Type B pancreatic cell (in vitro differentiated cells): ENCODE measurements at regions not wholly inside any gene's neighbourhood (a gene's known extent, or its start where the extent isn't known, plus 50 kb on each side); places are given as distances from the start of the nearest gene placed in this dataset.

Experiments used
- DNase-seq: peaks from one replicate; pipeline ENCODE4 v3.0.0; 2021; ENCODE audit warnings: mixed read lengths; ENCODE audit not compliant: unreplicated experiment; ENCODE audit errors: extremely low spot score
- H3K27ac Mint-ChIP-seq: 2 replicates; pipeline ENCODE4 v1.8.0; 2021; ENCODE audit warnings: mild to moderate bottlenecking, mixed read lengths
- H3K27me3 Mint-ChIP-seq: 2 replicates; pipeline ENCODE4 v1.8.0; 2021; ENCODE audit warnings: mixed read lengths
- H3K36me3 Mint-ChIP-seq: 2 replicates; pipeline ENCODE4 v1.8.0; 2021; ENCODE audit warnings: mixed read lengths
- H3K4me1 Mint-ChIP-seq: one replicate; pipeline ENCODE4 v1.8.0; 2021; ENCODE audit warnings: mixed read lengths; ENCODE audit not compliant: unreplicated experiment
- H3K4me3 Mint-ChIP-seq: 2 replicates; pipeline ENCODE4 v1.8.0; 2021; ENCODE audit warnings: mild to moderate bottlenecking, mixed read lengths
- H3K9me3 Mint-ChIP-seq: 2 replicates; pipeline ENCODE4 v1.8.0; 2021; ENCODE audit warnings: mixed read lengths
- TF ChIP-seq, protein P1 (sequence below): fragments of 200-600 bp; sonication (generic); conservative IDR thresholded peaks from 2 replicates; pipeline ENCODE4 v1.5.0; 2021; ENCODE audit warnings: antibody characterized with exemption, mild to moderate bottlenecking

DNA sequence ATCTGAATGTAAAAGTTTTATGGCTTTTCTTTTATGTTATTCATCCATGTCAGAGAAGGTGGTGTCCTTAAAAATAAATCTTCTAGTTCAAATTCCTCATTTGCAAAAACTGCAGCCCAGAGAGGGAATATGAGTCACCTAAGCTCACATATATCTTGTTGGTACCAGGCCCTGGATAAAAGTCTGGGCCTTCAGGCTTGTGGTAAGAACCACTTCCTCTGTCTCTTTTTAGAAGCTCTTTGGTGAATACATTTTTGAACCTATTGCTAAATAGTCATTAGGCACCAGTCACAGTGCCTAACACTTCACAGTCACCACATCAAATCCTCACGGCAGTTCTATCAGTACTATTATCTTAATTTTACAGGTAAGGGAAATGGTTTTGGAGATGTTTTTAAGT is 199.2 kb downstream of the KCNS3 start:
- no peak for DNase-seq
- H3K27ac Mint-ChIP-seq, result no peak overlapping the region
- no peaks in the 10 kb centered on the region for H3K36me3 Mint-ChIP-seq
- TF ChIP-seq, protein P1, sequence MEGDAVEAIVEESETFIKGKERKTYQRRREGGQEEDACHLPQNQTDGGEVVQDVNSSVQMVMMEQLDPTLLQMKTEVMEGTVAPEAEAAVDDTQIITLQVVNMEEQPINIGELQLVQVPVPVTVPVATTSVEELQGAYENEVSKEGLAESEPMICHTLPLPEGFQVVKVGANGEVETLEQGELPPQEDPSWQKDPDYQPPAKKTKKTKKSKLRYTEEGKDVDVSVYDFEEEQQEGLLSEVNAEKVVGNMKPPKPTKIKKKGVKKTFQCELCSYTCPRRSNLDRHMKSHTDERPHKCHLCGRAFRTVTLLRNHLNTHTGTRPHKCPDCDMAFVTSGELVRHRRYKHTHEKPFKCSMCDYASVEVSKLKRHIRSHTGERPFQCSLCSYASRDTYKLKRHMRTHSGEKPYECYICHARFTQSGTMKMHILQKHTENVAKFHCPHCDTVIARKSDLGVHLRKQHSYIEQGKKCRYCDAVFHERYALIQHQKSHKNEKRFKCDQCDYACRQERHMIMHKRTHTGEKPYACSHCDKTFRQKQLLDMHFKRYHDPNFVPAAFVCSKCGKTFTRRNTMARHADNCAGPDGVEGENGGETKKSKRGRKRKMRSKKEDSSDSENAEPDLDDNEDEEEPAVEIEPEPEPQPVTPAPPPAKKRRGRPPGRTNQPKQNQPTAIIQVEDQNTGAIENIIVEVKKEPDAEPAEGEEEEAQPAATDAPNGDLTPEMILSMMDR, result no peak
- no peaks in the 10 kb centered on the region for H3K9me3 Mint-ChIP-seq
- H3K4me1 Mint-ChIP-seq, result no peaks in the 10 kb centered on the region
- H3K4me3 Mint-ChIP-seq, result no peak overlapping the region
- peaks cover 8% of the 10 kb centered on the region for H3K27me3 Mint-ChIP-seq

DNA sequence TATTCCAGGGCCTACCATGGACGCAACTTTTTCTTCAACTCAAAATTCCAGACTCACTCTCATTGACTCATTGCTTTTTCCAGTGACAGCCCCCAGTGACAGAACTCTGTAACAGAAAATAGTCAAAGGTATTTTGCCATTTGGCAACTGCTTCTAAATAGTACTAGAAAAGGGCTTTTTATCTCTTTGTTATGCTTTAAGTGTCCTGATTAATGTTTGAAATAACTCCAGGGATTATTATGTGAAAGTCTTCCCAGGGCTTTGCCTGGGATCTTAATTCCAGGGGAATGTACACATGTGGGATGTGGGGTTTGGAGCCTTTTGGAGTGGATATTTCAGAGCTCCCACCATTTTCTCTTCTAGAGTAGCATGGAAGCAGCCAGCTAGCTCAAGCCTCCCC is 198.8 kb downstream of the KCNS3 start:
- H3K4me1 Mint-ChIP-seq, result no peaks in the 10 kb centered on the region
- TF ChIP-seq, protein P1, result no peak
- peaks cover 11% of the 10 kb centered on the region for H3K27me3 Mint-ChIP-seq
- no peak overlapping the region for H3K27ac Mint-ChIP-seq
- H3K4me3 Mint-ChIP-seq, result no peak overlapping the region
- no peaks in the 10 kb centered on the region for H3K9me3 Mint-ChIP-seq
- no peaks in the 10 kb centered on the region for H3K36me3 Mint-ChIP-seq
- no peak for DNase-seq

DNA sequence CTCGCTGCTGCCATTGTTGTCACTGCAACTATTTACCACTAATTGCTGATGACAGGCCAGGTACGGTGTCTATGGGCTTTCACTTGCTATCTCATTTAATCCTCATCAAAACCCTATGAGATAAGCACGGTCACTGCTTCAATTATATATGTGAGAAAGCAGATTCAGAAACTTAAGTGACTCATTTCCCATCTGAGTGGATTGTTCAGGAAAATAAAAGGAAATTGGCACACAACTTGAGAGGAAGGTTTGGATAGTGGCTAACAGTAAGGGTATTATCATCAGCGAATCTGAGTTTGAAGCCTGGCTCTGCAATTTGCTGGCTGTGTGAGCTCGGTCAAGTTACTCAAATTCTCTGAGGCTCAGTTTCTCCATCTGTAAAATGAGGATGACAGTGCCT is 196.0 kb downstream of the KCNS3 start:
- H3K9me3 Mint-ChIP-seq, result no peaks in the 10 kb centered on the region
- no peak overlapping the region for H3K4me3 Mint-ChIP-seq
- H3K36me3 Mint-ChIP-seq, result no peaks in the 10 kb centered on the region
- H3K27me3 Mint-ChIP-seq, result peaks cover 11% of the 10 kb centered on the region
- H3K4me1 Mint-ChIP-seq, result no peaks in the 10 kb centered on the region
- DNase-seq, result no peak
- no peak overlapping the region for H3K27ac Mint-ChIP-seq
- TF ChIP-seq, protein P1, result no peak

DNA sequence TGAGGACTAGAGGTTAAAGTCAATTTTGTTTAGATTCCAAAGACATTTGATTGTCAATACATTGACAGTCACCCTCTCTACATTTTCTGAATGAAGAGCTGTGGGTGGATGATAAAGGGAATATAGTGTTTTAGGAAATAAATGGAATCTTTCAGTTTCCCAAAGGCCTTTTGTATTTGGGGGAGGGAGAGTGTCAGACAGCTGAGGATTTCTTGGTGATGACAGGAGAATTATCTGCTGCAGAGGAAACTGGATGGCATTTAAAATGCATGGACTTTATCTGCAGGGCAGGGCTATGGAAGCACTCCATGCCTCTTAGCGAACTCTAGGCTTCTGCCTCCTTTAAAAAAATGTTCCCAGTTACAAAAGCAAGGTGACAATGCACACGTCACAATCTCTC is 195.1 kb downstream of the KCNS3 start:
- no peaks in the 10 kb centered on the region for H3K9me3 Mint-ChIP-seq
- no peaks in the 10 kb centered on the region for H3K4me1 Mint-ChIP-seq
- no peak for DNase-seq
- TF ChIP-seq, protein P1, result no peak
- peaks cover 11% of the 10 kb centered on the region for H3K27me3 Mint-ChIP-seq
- H3K27ac Mint-ChIP-seq, result no peak overlapping the region
- H3K4me3 Mint-ChIP-seq, result no peak overlapping the region
- no peaks in the 10 kb centered on the region for H3K36me3 Mint-ChIP-seq

DNA sequence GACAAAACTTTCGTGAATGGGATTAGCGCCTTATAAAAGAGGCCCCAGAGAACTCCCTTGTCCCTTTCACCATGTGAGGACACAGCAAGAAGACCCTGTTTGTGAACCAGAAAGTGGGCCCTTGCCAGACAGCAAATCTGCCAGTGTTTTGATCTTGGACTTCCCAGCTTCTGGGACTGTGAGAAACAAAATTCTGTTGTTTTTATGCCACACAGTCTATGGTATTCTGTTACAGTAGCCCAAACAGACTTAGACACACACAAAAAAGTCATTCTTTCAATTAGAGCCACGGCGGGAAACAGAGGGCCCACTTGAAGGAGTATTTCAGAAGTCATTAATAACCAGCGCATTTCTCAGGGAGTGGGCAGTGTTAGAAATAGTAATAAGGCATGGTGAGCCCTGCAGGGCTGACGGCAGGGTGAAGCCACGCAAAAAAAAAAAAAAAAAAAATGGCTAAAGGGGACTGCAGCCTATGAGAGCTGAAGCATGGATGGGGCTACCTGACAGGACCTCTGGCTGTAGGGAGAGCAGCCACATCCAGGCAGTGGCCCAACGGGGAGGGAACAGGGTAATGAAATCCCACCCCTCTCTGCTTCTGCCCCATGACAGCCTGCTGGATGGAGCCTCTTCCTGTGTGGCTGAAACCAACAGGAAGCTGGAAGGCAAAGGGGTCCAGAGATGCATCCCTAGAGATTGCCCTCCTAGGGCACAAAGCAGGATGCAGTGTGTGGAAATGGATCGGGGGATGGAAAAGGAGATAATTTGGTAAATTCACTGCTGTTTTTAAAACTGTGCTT is 189.3 kb downstream of the KCNS3 start:
- DNase-seq, result no peak
- H3K27ac Mint-ChIP-seq, result no peak overlapping the region
- H3K9me3 Mint-ChIP-seq, result no peaks in the 10 kb centered on the region
- H3K4me3 Mint-ChIP-seq, result no peak overlapping the region
- TF ChIP-seq, protein P1, result no peak
- H3K4me1 Mint-ChIP-seq, result peaks cover 32% of the 10 kb centered on the region
- H3K27me3 Mint-ChIP-seq, result peaks cover 10% of the 10 kb centered on the region
- H3K36me3 Mint-ChIP-seq, result no peaks in the 10 kb centered on the region
